Activated CD4-positive, alpha-beta T cell treated with anti-CD3 and anti-CD28 coated beads for 36 hours (primary cell): ENCODE measurements at regions not wholly inside any gene's neighbourhood (a gene's known extent, or its start where the extent isn't known, plus 50 kb on each side); places are given as distances from the start of the nearest gene placed in this dataset.

Experiments
- ATAC-seq: fragments of 200-7000 bp; cut with Tn5 transposase; one replicate; pipeline ENCODE4 v1.10.0; 2021; ENCODE audit warnings: mild to moderate bottlenecking, moderate library complexity
- CTCF ChIA-PET: fragments of 350-600 bp; sonication (Branson Sonifier 250); formaldehyde crosslinking; loops from one replicate; lab custom pipeline; 2021; ENCODE audit warnings: antibody characterized with exemption; lab: Charles Lee
- POLR2A ChIA-PET: fragments of 350-600 bp; sonication (Branson Sonifier 250); formaldehyde crosslinking; loops from one replicate; lab custom pipeline; 2021; ENCODE audit warnings: antibody characterized with exemption, inconsistent platforms; lab: Charles Lee
- DNase-seq: peaks from one replicate; pipeline ENCODE4 v3.0.0-alpha.2; 2020
- H3K27ac Mint-ChIP-seq: one replicate; pipeline ENCODE4 v1.8.0; 2021; ENCODE audit warnings: mixed read lengths
- H3K27me3 Mint-ChIP-seq: one replicate; pipeline ENCODE4 v1.8.0; 2021; ENCODE audit warnings: mixed read lengths
- H3K36me3 Mint-ChIP-seq: one replicate; pipeline ENCODE4 v1.8.0; 2021; ENCODE audit warnings: low read depth, mixed read lengths
- H3K4me1 Mint-ChIP-seq: one replicate; pipeline ENCODE4 v1.8.0; 2021; ENCODE audit warnings: mixed read lengths
- H3K4me3 Mint-ChIP-seq: one replicate; pipeline ENCODE4 v1.8.0; 2021; ENCODE audit warnings: mild to moderate bottlenecking, moderate library complexity, mixed read lengths
- H3K9me3 Mint-ChIP-seq: one replicate; pipeline ENCODE4 v1.8.0; 2021; ENCODE audit warnings: low read depth, mixed read lengths
- intact Hi-C, 2 experiments: fragments of 100-400 bp; cut with DNase I in 1 of 2; cut with micrococcal nuclease in 1 of 2; formaldehyde crosslinking; loops; one replicate each; pipeline versions ENCODE4 v1.14.2 to v1.15.1; 2022 to 2024; cut with DNase I, micrococcal nuclease

GRCh38 chrX:34404386-34405070, 252.6 kb downstream of the TMEM47 start:
- POLR2A ChIA-PET = no interaction called here

DNA sequence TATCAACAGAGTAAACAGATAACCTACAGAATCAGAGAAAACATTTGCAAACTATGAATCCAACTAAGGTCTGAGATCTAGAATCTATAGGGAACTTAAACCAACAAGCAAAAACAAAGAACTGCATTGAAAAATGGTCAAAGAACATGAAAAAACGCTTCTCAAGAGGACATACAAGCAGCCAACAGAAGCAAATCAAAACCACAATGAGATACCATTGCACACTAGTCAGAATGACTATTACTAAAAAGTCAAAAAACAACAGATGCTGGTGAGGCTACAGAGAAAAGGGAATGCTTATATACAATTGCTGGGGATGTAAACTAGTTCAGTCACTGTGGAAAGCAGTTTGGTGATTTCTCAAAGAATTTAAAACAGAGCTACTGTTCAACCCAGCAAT, 255.7 kb downstream of the TMEM47 start:
- Mint-ChIP-seq H3K4me1 (no peaks in the 10 kb centered on the region), H3K36me3 (no peaks in the 10 kb centered on the region), H3K4me3 (no peak overlapping the region), H3K27me3 (no peaks in the 10 kb centered on the region), H3K9me3 (peaks cover 2% of the 10 kb centered on the region), H3K27ac (no peak overlapping the region)
- ATAC-seq = no peak
- intact Hi-C loops = no loop called here
- DNase-seq = no peak
- CTCF ChIA-PET = no interaction called here
- POLR2A ChIA-PET = no interaction called here

More at GRCh38 chrX:34404386-34405070, 252.6 kb downstream of the TMEM47 start:
- Mint-ChIP-seq H3K27ac (no peak overlapping the region), H3K27me3 (no peaks in the 10 kb centered on the region), H3K4me1 (no peaks in the 10 kb centered on the region), H3K9me3 (no peaks in the 10 kb centered on the region), H3K36me3 (no peaks in the 10 kb centered on the region), H3K4me3 (no peak overlapping the region)
- no peak for ATAC-seq
- no peak for DNase-seq
- intact Hi-C loops = no loop called here
- CTCF ChIA-PET = no interaction called here

- Mint-ChIP-seq H3K4me1 (no peaks in the 10 kb centered on the region), H3K27me3 (no peaks in the 10 kb centered on the region), H3K36me3 (no peaks in the 10 kb centered on the region), H3K4me3 (no peak overlapping the region), H3K27ac (no peak overlapping the region), H3K9me3 (no peaks in the 10 kb centered on the region)
- ATAC-seq (no peak), DNase-seq (no peak)
- POLR2A ChIA-PET = no interaction called here
- intact Hi-C loops = no loop called here
- CTCF ChIA-PET = no interaction called here
Observed at GRCh38 chrX:34382416-34382815, 250.3 kb upstream of the FAM47A start.

DNA sequence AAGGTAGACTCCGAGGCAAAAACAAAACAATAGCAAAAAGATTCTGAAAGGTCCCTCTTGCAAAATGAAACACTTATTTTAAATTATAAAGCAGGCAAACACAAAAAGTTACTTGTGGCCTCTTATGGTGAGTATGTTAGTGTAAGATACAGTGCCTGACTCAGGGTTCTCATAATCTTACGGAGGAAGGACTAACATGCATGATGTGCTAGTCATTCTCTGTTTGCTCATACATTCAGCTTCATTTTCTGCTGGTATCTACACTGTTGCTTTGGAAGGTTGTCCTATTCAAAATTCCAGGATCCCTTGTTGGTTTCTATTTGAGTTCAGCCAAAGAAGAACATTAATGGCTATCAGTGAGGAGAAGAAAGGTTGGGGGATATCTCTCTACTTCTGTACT, 249.1 kb upstream of the FAM47A start:
- no peak for ATAC-seq
- no peak for DNase-seq
- H3K27ac Mint-ChIP-seq = no peak overlapping the region
- H3K27me3 Mint-ChIP-seq = no peaks in the 10 kb centered on the region
- intact Hi-C loops = no loop called here
- H3K4me3 Mint-ChIP-seq = no peak overlapping the region
- POLR2A ChIA-PET = no interaction called here
- no peaks in the 10 kb centered on the region for H3K4me1 Mint-ChIP-seq
- CTCF ChIA-PET = no interaction called here
- H3K36me3 Mint-ChIP-seq = no peaks in the 10 kb centered on the region
- no peaks in the 10 kb centered on the region for H3K9me3 Mint-ChIP-seq

GRCh38 chrX:34379891-34380290, 247.8 kb upstream of the FAM47A start:
- no peaks in the 10 kb centered on the region for H3K9me3 Mint-ChIP-seq
- H3K4me1 Mint-ChIP-seq = no peaks in the 10 kb centered on the region
- no peak overlapping the region for H3K4me3 Mint-ChIP-seq
- no peaks in the 10 kb centered on the region for H3K27me3 Mint-ChIP-seq
- no peaks in the 10 kb centered on the region for H3K36me3 Mint-ChIP-seq
- ATAC-seq (no peak), DNase-seq (no peak)
- no peak overlapping the region for H3K27ac Mint-ChIP-seq
- intact Hi-C loops = no loop called here
- ChIA-PET CTCF (interaction anchor here (0.7 kb wide), 1 partner anchor 197 kb away, joined by 3 read pairs; no protein-coding TSS in a partner anchor), POLR2A (interaction anchor here (0.6 kb wide), 1 partner anchor 42 kb away, joined by 6 read pairs; no protein-coding TSS in a partner anchor)

GRCh38 chrX:34377645-34378044, 245.5 kb upstream of the FAM47A start:
- POLR2A ChIA-PET = no interaction called here
- CTCF ChIA-PET = no interaction called here
- DNase-seq (no peak), ATAC-seq (no peak)
- H3K4me1 Mint-ChIP-seq = no peaks in the 10 kb centered on the region
- intact Hi-C loops = no loop called here
- no peak overlapping the region for H3K4me3 Mint-ChIP-seq
- no peaks in the 10 kb centered on the region for H3K27me3 Mint-ChIP-seq
- no peaks in the 10 kb centered on the region for H3K36me3 Mint-ChIP-seq
- no peaks in the 10 kb centered on the region for H3K9me3 Mint-ChIP-seq
- no peak overlapping the region for H3K27ac Mint-ChIP-seq

- Mint-ChIP-seq H3K36me3 (no peaks in the 10 kb centered on the region), H3K9me3 (peaks cover 2% of the 10 kb centered on the region), H3K4me1 (no peaks in the 10 kb centered on the region), H3K27me3 (no peaks in the 10 kb centered on the region), H3K27ac (no peak overlapping the region), H3K4me3 (no peak overlapping the region)
- no peak for DNase-seq
- POLR2A ChIA-PET = no interaction called here
- intact Hi-C loops = no loop called here
- ATAC-seq = no peak
- CTCF ChIA-PET = no interaction called here
Observed at GRCh38 chrX:34371754-34372153, 239.6 kb upstream of the FAM47A start.

DNA sequence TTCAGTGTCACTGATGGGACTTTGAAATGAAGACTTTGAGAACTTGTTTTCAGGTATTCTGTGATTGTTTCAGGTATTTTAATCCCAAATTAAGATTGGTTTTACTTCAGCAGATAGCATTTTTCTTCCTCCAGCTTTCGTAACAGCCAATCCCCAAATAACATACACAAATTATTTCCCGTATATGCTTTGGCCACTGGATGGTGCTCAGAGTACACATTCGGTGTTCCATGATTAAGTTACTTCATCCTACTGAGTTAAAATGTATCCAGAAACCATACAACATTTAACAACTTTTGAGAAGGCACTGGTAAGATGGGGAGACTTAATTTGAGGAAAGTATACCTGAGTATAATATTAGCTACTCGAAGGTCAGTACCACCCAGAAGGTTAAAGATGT, 233.4 kb upstream of the FAM47A start:
- DNase-seq (no peak), ATAC-seq (no peak)
- POLR2A ChIA-PET = no interaction called here
- no peaks in the 10 kb centered on the region for H3K36me3 Mint-ChIP-seq
- no peaks in the 10 kb centered on the region for H3K27me3 Mint-ChIP-seq
- CTCF ChIA-PET = no interaction called here
- intact Hi-C loops = no loop called here
- no peak overlapping the region for H3K4me3 Mint-ChIP-seq
- H3K9me3 Mint-ChIP-seq = peaks cover 2% of the 10 kb centered on the region
- H3K27ac Mint-ChIP-seq = no peak overlapping the region
- no peaks in the 10 kb centered on the region for H3K4me1 Mint-ChIP-seq

DNA sequence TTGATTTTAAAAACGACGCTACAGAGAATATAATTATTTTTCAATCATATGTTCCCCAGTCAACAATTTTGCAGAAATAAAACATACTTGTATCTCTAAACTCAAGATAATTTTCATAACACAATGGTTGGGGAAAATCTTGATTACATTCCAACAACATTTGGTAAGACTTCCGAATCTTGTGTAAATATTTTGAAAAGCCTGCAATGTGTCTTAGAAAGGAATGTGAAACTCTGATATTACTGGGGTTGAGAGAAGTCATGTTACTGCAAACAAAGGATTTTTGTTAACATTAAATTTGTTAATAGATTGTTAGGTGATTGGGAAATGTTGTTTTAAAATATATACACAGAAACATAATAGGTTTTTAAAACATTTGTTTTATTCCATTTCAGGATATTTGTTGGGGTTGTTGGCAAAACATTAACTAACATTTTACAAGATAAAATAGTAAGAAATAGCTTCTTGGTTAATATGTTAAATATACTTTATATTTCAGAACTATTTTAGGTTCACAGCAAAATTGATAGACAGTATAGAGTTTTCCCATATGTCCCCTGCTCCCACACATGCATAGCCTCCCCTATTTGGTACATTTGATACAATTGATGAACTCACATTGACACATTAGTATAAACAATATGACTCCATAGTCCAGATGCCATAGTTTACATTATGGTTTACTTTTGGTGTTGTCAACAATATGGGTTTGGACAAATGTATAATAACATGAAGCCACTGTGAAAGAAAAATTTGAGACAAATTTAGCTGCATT, 218.6 kb upstream of the FAM47A start:
- H3K4me3 Mint-ChIP-seq = no peak overlapping the region
- H3K27me3 Mint-ChIP-seq = no peaks in the 10 kb centered on the region
- no peaks in the 10 kb centered on the region for H3K4me1 Mint-ChIP-seq
- H3K9me3 Mint-ChIP-seq = peaks cover 2% of the 10 kb centered on the region
- H3K27ac Mint-ChIP-seq = no peak overlapping the region
- ChIA-PET CTCF (no interaction called here), POLR2A (no interaction called here)
- DNase-seq (no peak), ATAC-seq (no peak)
- no peaks in the 10 kb centered on the region for H3K36me3 Mint-ChIP-seq
- intact Hi-C loops = no loop called here

DNA sequence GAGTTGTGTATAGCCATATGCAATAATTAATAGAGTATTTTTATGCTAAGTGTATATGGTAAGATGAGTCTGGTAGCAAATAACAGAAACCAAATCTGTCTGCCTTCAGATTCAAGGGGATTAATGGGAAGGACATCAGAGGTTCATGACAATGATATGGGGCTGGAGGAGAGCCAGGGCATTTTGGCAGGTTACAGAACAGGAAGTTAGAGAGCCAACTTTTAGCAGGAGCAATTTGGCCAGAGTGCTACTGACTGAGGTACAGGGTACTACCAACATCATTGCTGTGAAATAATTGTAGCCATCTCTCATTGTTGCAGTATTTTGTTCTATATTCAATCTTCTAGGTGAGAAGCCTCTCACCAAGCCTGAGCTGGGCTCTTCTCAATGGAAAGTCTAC, 210.9 kb upstream of the FAM47A start:
- intact Hi-C loops = no loop called here
- no peak overlapping the region for H3K27ac Mint-ChIP-seq
- no peaks in the 10 kb centered on the region for H3K36me3 Mint-ChIP-seq
- ATAC-seq (no peak), DNase-seq (no peak)
- CTCF ChIA-PET = no interaction called here
- H3K9me3 Mint-ChIP-seq = peaks cover 2% of the 10 kb centered on the region
- H3K4me3 Mint-ChIP-seq = no peak overlapping the region
- POLR2A ChIA-PET = no interaction called here
- no peaks in the 10 kb centered on the region for H3K27me3 Mint-ChIP-seq
- no peaks in the 10 kb centered on the region for H3K4me1 Mint-ChIP-seq

DNA sequence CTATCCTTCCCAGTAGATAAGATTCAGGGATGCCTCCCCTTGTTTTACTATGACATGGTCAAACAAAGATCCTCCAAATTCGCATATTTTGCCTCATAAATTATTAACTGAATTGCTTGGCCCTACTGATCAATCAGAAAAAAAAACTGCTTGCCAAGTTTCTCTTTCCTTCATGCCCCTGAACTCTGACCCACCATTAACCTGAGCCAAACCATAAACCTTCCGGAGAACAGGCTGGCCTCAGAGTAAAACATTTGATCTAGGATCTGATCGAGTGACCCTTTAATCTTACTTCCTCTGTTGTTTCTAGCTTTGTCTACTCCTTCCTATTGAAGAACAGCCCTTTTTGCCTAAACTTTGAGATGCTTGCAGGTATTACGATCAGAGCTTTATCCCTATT, 209.7 kb upstream of the FAM47A start:
- H3K4me1 Mint-ChIP-seq = no peaks in the 10 kb centered on the region
- no peak overlapping the region for H3K4me3 Mint-ChIP-seq
- CTCF ChIA-PET = no interaction called here
- no peaks in the 10 kb centered on the region for H3K27me3 Mint-ChIP-seq
- peaks cover 4% of the 10 kb centered on the region for H3K9me3 Mint-ChIP-seq
- ATAC-seq = no peak
- POLR2A ChIA-PET = no interaction called here
- no peaks in the 10 kb centered on the region for H3K36me3 Mint-ChIP-seq
- intact Hi-C loops = no loop called here
- DNase-seq = no peak
- no peak overlapping the region for H3K27ac Mint-ChIP-seq

DNA sequence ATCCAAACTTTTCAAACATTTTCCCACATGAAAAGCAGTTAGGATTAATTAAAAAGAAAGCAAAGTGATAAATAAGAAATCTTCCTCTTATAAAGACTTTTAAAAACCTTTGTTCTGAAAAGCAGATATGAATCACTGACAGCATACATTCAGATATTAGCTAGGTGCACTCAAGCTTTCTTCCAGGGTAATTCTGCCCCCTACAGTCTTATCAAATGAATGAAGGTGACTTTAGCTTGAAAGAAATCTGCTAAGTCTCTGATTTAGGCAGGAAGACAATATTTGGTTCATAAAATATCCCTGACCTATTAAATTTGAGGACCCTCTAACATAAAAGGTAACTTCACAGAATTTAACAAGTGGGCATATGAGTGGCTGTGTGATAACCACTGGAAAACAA, 209.1 kb upstream of the FAM47A start:
- Mint-ChIP-seq H3K9me3 (peaks cover 4% of the 10 kb centered on the region), H3K36me3 (no peaks in the 10 kb centered on the region), H3K27me3 (no peaks in the 10 kb centered on the region), H3K27ac (no peak overlapping the region), H3K4me1 (no peaks in the 10 kb centered on the region), H3K4me3 (no peak overlapping the region)
- ATAC-seq (no peak), DNase-seq (no peak)
- POLR2A ChIA-PET = no interaction called here
- CTCF ChIA-PET = no interaction called here
- intact Hi-C loops = no loop called here
